Neural cell (in vitro differentiated cells): ENCODE measurements at regions not wholly inside any gene's neighbourhood (a gene's known extent, or its start where the extent isn't known, plus 50 kb on each side); places are given as distances from the start of the nearest gene placed in this dataset.

Source experiments
- CTCF ChIP-seq: fragments of 450-650 bp; IDR thresholded peaks from 2 replicates; pipeline ENCODE4 v1.5.1; 2014; ENCODE audit warnings: antibody characterized with exemption, mild to moderate bottlenecking, moderate library complexity; ENCODE audit not compliant: poor library complexity, severe bottlenecking
- EZH2 ChIP-seq: fragments of 200-600, 300-800 bp; shearing (Covaris generic), sonication (generic); IDR thresholded peaks from 2 replicates; pipeline ENCODE4 v1.6.1; 2014; ENCODE audit warnings: antibody characterized with exemption, low read length, borderline replicate concordance, mild to moderate bottlenecking; ENCODE audit not compliant: insufficient read depth, poor library complexity, severe bottlenecking
- POLR2AphosphoS5 ChIP-seq: IDR thresholded peaks from 2 replicates; pipeline ENCODE4 v1.6.1; 2012
- RAD21 ChIP-seq: fragments of 450-650 bp; conservative IDR thresholded peaks from 2 replicates; pipeline ENCODE4 v1.6.1; 2014; ENCODE audit warnings: antibody characterized with exemption, mild to moderate bottlenecking, moderate library complexity

- TF ChIP-seq CTCF (no peak), RAD21 (no peak), EZH2 (no peak), POLR2AphosphoS5 (no peak)
These were observed 125.8 kb upstream of the ARHGAP42 start for GRCh38 chr11:100561323-100561722.
